ENCODE measurements at regions not wholly inside any gene's neighbourhood (a gene's known extent, or its start where the extent isn't known, plus 50 kb on each side); places are given as distances from the start of the nearest gene placed in this dataset.

GRCh38 chr16:87006789-87007745 is 310.1 kb downstream of the C16orf95 start:
- H3K27ac ChIP-seq: no peak overlapping the region
- H3K9me3 ChIP-seq: no peaks in the 10 kb centered on the region
- peak in 1 of 4 donors; percentile 36 for ATAC-seq
- H3K4me1 ChIP-seq: no peaks in the 10 kb centered on the region
- 55 to 71% (median 65%) methylated on average over 12 of the region's 12 CpGs for WGBS, 3 donors
- peak in 1 of 2 donors; percentile 29 for DNase-seq
- TF ChIP-seq CTCF (IDR thresholded peaks at IDR 0.05): no peak
- no peak overlapping the region for H3K4me3 ChIP-seq
- intact Hi-C loops (cut with DNase I): no loop called here
- peaks cover 0 to 3% (median 0%) of the 10 kb centered on the region in 3 donors for H3K27me3 ChIP-seq (ENCODE audit: insufficient read depth in 3 of 3, low read length in 2 of 3)
- H3K36me3 ChIP-seq (ENCODE audit: insufficient read depth in 1 of 2, low read depth in 1 of 2): no peaks in the 10 kb centered on the region

DNA sequence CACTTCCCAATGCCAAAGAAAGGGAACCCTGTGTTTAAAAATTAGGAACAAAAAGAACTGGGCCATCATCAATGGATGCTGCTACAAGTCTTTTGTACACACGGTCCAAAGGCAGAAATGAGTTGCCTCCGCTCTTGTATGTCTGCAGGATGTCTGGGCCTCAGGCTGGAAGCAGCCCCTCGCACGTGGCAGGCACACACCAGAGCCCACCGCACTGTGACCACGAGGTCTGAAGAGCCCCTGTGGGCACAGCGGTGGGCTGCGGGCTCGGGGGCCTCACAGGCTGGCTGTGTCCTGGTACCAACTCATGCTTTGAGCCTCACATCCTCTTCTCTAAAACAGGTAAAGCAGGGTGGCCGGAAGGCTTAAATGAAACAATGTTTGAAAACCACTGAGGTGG is 309.3 kb downstream of the C16orf95 start:
- no peak for TF ChIP-seq CTCF (IDR thresholded peaks at IDR 0.05)
- Histone ChIP-seq H3K4me1 (no peaks in the 10 kb centered on the region), H3K27ac (no peak overlapping the region), H3K4me3 (no peak overlapping the region), H3K36me3 (ENCODE audit: insufficient read depth in 1 of 2, low read depth in 1 of 2) (no peaks in the 10 kb centered on the region), H3K9me3 (no peaks in the 10 kb centered on the region), H3K27me3 (ENCODE audit: insufficient read depth in 3 of 3, low read length in 2 of 3) (peaks cover 0 to 3% (median 1%) of the 10 kb centered on the region in 3 donors)
- no peak for DNase-seq
- 85 to 89% (median 87%) methylated on average over 10 of the region's 10 CpGs for WGBS, 3 donors
- intact Hi-C loops (cut with DNase I): no loop called here
- no peak for ATAC-seq

- DNase-seq (peak in 1 of 2 donors; percentile 13), ATAC-seq (no peak)
- no peak for TF ChIP-seq CTCF (IDR thresholded peaks at IDR 0.05)
- H3K4me3 ChIP-seq: no peak overlapping the region
- H3K27ac ChIP-seq: no peak overlapping the region
- intact Hi-C loops (cut with DNase I): no loop called here
- H3K27me3 ChIP-seq (ENCODE audit: insufficient read depth in 3 of 3, low read length in 2 of 3): peaks cover 0 to 9% (median 3%) of the 10 kb centered on the region in 3 donors
- no peaks in the 10 kb centered on the region for H3K9me3 ChIP-seq
- H3K4me1 ChIP-seq: no peaks in the 10 kb centered on the region
- H3K36me3 ChIP-seq (ENCODE audit: insufficient read depth in 1 of 2, low read depth in 1 of 2): no peaks in the 10 kb centered on the region
- 92 to 94% (median 93%) methylated on average over 5 of the region's 5 CpGs for WGBS, 3 donors
Observed at GRCh38 chr16:87008664-87009063, 308.5 kb downstream of the C16orf95 start.

DNA sequence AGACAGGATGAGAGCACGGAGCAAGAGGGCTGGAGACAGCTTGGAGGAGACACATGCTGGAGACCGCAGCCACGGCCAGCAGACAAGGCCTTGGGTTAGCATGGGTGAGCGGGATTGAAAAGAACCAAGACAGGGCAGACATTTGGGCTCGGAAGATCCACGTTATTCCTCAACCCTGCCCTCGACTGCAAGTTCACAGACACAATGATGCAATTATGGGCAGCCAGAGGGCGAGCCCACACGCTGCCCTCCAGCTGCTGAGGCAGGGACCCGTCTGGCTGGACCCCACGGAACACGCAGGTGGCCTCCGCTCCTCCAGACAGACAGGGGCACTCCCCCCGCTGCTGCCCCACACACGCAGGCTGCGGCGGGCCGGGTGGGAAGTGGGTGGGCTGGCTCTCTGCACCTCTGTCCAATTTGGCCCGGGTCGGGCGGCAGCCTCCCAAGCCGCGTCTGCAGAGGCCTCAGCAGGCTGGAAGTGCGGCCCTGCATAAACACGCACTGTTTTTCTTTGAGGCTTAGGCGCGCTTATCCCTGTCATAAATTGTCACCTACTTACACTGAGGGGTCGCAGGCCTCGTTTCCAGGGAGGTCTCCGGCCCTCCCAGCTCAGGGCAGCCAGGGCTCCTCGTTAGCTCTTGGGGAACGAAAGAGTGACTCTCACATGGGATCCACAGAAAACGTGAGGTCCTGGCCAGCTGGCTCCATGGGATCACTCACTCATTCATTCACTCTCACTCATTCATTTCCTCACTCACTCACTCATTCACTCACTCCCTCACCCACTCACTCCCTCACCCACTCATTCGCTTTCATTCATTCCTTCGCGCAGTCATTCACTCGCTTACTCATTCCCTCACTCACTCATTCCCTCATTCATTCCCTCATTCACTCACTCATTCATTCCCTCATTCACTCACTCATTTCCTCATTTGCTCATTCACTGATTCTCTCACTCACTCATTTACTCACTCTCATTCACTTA is 303.9 kb downstream of the C16orf95 start:
- Histone ChIP-seq H3K27ac (no peak overlapping the region), H3K4me1 (no peaks in the 10 kb centered on the region), H3K27me3 (ENCODE audit: insufficient read depth in 3 of 3, low read length in 2 of 3) (peaks cover 0 to 37% (median 4%) of the 10 kb centered on the region in 3 donors), H3K9me3 (no peaks in the 10 kb centered on the region), H3K36me3 (ENCODE audit: insufficient read depth in 1 of 2, low read depth in 1 of 2) (no peaks in the 10 kb centered on the region), H3K4me3 (no peak overlapping the region)
- no peak for TF ChIP-seq CTCF (IDR thresholded peaks at IDR 0.05)
- WGBS, 3 donors: 31 to 42% (median 41%) methylated on average over 37 of the region's 37 CpGs
- ATAC-seq: no peak
- DNase-seq: no peak
- intact Hi-C loops (cut with DNase I): no loop called here

Data from psoas muscle (tissue), 7 donors.